C4-2B (cell line): ENCODE measurements at regions not wholly inside any gene's neighbourhood (a gene's known extent, or its start where the extent isn't known, plus 50 kb on each side); places are given as distances from the start of the nearest gene placed in this dataset.

Source experiments
- H3K27ac ChIP-seq: fragments of 450-650 bp; 2 replicates; pipeline ENCODE4 v1.5.1; 2017
- ZFX ChIP-seq: fragments of 450-650 bp; IDR thresholded peaks from 2 replicates; pipeline ENCODE4 v1.6.1; 2017
- TF ChIP-seq, protein P1 (sequence below): fragments of 450-650 bp; conservative IDR thresholded peaks from 2 replicates; pipeline ENCODE4 v1.5.1; 2017; ENCODE audit warnings: mild to moderate bottlenecking

DNA sequence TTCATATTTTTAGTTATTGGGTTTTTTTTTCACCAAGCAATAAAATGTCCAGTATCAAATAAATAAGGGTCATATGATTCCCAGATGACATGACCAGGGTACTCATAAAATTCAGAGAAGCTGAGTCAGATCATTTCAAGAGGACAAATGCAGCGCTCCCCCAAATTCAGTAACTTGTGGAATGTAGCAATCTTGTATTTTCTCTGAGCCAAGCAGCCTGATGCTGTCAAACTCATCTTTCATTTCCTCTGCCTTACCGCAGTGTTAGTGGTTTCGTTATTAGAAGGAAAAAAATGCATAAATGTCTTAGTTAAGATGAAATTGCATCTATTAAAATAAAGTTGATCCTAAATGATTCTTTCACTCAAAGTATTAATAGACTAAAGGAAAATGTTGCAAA is 57.8 kb upstream of the EDN1 start:
- no peak overlapping the region for H3K27ac ChIP-seq
- TF ChIP-seq ZFX: no peak
- TF ChIP-seq, protein P1, sequence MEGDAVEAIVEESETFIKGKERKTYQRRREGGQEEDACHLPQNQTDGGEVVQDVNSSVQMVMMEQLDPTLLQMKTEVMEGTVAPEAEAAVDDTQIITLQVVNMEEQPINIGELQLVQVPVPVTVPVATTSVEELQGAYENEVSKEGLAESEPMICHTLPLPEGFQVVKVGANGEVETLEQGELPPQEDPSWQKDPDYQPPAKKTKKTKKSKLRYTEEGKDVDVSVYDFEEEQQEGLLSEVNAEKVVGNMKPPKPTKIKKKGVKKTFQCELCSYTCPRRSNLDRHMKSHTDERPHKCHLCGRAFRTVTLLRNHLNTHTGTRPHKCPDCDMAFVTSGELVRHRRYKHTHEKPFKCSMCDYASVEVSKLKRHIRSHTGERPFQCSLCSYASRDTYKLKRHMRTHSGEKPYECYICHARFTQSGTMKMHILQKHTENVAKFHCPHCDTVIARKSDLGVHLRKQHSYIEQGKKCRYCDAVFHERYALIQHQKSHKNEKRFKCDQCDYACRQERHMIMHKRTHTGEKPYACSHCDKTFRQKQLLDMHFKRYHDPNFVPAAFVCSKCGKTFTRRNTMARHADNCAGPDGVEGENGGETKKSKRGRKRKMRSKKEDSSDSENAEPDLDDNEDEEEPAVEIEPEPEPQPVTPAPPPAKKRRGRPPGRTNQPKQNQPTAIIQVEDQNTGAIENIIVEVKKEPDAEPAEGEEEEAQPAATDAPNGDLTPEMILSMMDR: no peak

DNA sequence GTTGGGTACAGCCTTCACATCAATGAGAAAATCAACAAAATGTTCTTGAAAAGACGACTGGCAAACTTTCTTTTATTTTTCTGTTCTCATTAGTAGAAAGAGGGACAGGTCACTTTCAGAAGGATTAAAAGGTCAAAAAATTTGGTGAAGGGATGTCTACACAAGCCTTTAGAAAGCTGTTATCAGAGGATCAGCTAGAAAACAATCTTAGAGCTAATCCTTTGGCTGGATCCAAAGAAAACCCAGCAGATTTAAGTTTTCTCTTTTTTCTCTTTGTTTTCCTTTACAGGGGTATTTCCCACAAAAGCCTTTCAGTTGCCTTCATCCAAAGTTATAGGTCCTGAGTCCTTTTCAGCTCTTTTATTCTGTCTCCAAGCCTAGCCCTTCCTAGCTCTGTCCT is 57.3 kb upstream of the EDN1 start:
- TF ChIP-seq ZFX: no peak
- TF ChIP-seq, protein P1: no peak
- H3K27ac ChIP-seq: no peak overlapping the region

DNA sequence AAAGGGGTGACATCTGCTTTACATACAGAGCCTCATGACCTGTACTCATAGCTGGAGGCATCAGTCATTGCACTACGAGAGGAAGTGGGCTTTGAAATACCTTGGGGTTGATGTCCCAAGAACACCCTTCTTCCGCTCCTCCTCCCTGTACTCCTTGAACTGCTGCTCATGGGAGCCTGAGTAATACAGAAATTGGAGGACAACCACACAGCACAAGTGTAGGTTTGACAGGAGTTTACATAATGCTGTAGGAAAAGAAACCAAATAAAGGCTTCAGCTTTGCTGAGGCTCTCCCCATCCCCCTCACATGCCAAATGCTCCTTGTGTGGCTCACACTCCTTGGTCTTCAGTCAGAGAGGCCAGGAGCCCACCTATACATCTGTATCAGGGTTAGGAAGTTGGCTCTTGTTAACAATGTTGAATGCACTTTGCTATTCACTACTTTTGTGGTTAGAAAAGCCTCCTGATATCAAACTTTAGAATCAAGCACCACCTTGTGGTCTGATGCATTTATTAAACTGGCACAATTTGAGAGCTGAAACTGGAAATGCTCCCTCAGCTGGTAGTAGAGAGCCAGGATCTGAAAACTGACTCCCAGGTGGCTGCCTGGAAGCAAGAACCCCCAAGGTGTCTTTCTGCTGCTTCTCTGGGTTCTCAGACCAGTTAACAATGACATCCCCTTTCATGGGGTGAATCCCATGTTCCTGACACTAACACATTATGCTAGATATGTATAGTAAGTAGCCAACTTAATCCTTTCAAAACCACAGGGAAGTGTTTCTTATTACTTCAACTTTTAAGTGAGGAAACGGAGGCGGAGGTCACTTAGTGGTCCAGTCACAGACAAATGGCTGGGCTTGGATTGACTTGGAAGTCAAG is 56.2 kb upstream of the EDN1 start:
- TF ChIP-seq, protein P1: peak; percentile 87
- no peak for TF ChIP-seq ZFX
- H3K27ac ChIP-seq: peak overlapping the region; percentile 13; the same call in 1 of the 2 replicates

DNA sequence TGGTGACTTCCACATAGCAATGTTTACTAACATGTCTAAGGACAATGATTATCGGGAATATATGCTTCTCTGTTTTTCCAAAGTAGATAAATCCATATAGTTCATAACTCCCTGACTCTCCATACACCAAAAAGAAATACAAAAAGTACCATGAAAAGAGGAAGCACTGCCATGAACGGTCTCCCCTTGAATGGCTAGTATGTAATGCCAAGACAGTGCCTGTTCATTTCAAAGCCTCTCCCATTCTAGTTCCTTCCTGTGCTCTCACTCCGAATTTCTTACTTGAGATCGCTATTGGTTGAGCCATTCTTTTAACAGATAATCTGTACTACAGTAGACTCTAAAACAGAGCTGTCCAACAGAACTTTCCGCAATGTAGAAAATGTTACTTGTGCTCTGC is 54.8 kb upstream of the EDN1 start:
- H3K27ac ChIP-seq: no peak overlapping the region
- TF ChIP-seq, protein P1: no peak
- TF ChIP-seq ZFX: no peak

DNA sequence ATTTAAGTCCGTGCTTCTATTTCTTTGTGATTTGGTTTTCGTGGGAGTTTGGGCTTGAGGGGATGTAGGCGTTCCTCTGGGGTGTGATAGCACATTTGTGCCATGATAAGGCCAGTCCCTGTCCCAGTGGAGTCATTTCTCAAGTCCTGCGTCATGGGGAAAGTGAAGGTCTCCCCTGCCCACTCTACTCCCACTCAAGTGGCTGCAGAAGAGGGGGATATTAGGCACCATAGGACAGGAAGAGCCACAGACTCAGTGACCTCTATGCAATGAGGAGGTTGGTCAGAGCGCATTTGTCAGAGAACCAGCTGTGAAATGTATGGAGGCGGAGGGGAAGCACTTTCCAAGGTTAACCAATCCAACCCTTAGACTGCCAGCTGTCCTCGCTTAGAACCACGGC is 51.9 kb upstream of the EDN1 start:
- no peak overlapping the region for H3K27ac ChIP-seq
- TF ChIP-seq, protein P1: no peak
- TF ChIP-seq ZFX: no peak
